GM19395 (cell line): ENCODE measurements at regions not wholly inside any gene's neighbourhood (a gene's known extent, or its start where the extent isn't known, plus 50 kb on each side); places are given as distances from the start of the nearest gene placed in this dataset.
"Not testable (repeated sequence)": the region's sequence is repeated elsewhere in the genome, so short reads cannot be mapped to it uniquely, and the experiment has no call there.

ENCODE experiments used
- ATAC-seq: cut with Tn5 transposase; IDR thresholded peaks from one replicate; pipeline ENCODE4 v1.9.1; 2021; ENCODE audit warnings: mild to moderate bottlenecking, moderate library complexity; ENCODE audit not compliant: unreplicated experiment

DNA sequence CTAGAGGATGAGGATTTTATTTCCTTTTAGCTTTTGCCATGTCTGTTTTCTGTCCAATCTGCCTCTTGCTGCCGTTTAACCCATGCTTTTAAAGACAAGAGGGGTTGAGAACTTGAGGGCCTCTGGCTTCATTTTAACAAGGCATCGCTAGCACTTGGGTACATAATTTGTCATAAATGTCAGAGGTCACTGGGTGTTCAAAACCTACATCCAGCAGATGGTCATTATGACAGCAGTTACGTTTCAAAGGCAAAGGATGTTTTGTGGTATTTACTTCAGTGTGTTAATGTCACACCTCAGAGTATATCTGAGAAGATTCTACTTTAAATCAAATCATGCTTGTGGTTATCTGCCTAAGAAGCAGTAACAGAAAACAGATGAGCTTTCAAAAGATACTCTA, 918.3 kb downstream of the NR2F1-AS1 start:
- ATAC-seq: no peak

DNA sequence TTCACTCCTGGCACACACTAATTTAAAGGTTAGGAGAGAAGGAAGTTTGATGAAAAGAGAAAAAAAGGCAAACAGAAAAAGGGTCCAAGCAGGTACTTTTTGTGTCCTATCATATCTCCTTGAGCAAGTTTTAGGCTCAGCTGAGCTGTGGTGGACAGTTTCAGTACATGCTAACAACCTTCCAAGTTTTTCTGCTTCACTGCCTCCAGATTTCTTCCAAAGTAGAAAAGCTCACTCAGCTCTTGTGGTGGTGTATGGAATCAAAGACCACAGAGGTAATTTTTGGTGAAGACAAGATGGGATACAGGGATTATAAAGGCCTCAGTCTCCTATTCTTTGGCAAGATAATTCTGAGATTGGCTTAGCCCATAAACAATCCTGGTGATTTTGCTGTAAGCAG, 921.8 kb downstream of the NR2F1-AS1 start:
- ATAC-seq: no peak

DNA sequence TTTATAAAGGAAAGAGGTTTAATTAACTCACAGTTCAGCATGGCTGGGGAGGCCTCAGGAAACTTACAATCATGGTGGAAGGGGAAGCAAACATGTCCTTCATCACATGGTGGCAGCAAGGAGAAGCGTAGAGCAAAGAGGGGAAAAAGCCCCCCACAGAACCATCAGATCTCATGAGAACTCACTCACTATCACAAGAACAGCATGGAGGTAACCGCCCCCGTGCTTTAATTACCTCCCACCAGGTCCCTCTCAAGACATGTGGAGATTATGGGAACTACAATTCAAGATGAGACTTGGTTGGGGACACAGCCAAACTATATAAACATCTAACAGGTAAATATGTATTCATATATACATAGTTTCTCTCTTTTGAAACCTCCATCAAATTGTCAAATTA, 926.4 kb downstream of the NR2F1-AS1 start:
- ATAC-seq: not testable (repeated sequence)

DNA sequence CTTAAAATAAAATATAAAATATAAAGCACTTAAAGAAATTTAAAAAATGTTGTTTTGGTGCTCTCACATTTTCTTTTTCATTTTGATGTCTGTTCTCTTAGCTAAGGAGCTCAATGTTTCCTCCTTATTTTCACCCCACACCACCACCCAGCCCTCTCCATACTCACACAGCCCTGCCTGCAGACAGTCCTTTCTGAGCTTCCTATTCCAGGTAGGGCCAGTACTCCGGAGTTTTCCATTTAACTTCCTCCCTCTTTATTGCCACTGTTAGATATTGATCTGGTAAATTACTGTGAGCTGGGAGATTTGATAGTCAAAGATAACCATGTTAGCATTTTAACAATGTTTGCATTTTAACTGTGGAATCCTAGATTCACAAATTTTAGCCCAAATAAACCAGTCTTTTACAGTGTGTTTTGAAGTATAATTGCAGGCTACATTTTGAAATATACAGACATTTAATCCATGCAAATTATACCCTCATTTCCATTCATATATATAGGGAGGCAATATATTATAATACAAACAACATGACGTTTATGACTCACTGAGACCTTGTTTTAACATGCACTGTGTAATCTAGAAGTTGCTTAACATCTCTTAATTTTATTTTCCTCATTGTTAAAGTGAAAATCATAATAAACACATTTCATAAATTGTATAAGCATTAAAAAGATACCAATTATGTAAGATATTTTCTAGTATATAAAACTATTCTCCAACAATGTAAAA, 927.1 kb downstream of the NR2F1-AS1 start:
- ATAC-seq: no peak

DNA sequence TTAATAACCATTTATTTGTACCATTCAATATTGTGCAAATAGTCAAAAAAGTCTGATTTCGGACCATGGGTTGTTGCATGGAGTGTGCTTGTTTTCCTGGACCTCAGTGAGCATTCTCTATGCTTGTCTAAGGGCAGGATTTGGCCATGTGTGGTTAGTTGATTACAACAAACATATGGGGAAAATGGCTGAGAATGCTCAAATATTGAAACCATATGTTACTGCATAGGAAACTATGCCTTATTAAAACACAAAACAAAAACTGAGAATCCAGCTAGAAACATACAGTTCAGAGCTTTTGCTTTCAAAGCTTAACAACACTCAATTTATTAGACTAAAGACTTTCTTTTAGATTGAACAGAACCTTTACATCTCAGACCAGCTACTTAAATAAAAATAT, 928.3 kb downstream of the NR2F1-AS1 start:
- no peak for ATAC-seq

DNA sequence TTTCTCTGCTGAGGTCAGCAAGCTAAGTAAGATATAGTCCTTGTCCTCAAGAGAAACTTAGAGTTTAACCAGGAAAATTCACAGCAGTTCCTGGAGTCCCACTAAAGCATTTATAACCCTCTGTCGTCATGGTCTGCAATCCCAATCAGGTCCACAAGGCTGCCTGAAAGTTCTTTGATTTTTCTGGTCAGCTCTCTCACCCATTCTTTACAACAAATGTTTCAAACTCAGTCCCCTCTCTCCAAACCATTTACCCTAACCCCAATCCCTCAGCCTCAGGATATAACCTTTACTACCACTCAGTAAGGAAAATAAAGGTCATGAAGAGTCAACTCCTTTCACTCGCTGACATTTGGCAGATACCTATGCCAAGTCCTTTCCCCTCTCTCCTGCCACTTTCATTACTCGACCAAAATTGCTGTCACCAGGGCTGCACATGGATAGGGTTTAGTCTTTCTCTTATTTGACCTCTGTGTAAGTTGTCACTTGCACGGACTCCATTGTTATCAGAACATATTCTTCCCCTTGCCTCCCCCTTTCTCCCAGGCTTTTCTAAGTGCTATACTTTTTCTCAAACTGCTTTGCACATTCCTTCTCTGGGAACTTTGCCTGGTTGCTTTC, 936.6 kb downstream of the NR2F1-AS1 start:
- no peak for ATAC-seq

DNA sequence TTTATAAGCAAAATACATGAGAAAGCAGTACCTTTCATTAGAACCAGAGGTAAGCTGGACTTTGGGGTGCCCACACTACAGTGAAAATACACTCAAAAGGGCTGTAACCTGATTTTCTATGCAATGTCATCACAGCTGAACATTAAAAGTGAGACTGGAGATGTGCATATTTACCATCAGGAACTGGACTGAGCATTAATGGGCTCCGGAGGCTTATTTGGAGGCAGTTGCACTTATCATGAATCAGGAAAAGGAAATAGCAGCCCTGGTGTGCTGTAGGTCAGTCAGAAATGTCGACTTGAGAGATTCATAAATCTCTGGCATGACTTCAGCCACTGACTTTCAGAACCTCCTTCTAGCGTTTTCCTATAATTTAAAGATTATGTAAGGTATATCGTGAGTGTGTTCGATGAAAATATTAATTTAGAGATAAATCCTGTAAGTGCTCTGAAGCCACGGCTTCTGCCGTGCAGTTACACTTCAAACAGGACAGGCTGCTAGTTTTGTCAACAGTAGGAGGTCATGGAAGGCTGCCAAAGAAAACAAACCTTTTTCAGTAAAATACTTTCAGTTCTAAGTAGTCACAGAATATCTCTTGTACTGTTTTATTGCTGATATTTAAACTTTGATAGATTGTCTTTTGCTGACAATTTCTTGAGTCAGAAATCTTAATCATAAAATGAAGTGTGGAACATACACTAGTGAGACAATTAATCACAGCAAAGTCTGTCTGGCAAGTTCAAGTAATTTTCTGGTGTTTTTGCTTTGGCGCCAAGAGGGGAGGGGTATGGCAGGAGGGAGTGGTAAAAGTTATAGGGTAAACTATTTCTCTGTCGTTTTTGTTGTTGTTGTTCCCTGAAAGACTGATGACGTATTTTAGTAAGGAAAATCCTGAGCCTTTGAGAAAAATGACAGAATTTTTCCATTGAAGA, 939.7 kb downstream of the NR2F1-AS1 start:
- no peak for ATAC-seq

DNA sequence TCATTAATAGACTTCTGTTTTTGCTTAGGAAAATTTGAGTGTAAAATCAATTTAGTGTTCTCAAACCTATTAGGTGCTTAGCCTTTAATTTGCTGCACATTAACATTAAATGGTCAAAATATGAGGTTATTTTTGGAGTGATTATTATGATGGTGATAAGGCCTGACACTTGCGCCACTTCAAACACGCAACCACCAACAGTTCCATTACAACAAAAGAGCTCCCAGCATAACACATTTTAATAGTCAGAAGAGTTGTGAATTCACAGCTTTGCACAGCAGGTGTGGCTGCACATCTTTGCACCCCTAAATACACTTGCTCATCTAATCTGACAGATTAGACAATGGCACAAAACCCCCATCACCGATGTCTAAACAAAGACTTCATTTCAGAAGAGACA, 940.7 kb downstream of the NR2F1-AS1 start:
- no peak for ATAC-seq

DNA sequence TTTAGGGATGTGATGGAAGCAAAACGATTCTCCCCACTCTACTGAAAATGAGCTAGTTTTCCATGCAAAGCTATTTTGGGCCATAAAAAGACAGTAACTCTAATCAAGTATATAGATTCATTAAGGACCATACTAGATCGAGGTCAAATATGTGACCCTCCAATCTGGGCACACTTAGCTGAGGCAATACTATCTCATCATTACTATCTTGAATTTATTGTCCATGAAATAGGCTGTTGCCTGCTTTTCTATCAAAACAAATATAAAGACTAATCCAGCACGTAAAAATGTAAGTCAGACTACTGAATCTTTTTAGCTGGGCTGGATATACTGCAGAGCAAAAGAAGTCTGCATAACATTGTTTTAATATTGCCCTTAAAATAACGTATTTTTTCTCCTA, 943.1 kb downstream of the NR2F1-AS1 start:
- no peak for ATAC-seq

DNA sequence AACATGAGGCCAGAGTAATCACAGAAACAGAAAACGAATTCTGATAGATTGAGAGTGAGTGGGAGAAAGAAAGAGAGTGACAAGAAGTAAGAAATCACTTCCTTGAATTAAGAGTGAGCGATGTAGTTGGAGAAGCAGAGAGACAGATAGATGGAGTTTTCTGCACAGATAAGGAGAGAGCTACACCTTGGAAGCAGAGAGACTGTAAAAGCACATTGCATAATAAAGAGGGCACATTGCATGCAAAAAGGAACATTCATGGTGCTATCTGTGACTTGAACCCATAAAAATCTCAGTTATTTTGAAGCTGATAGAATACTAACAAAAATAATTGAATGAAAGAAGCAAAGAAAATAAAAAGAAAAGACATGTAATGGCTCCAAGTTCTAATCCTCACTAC, 943.8 kb downstream of the NR2F1-AS1 start:
- no peak for ATAC-seq

DNA sequence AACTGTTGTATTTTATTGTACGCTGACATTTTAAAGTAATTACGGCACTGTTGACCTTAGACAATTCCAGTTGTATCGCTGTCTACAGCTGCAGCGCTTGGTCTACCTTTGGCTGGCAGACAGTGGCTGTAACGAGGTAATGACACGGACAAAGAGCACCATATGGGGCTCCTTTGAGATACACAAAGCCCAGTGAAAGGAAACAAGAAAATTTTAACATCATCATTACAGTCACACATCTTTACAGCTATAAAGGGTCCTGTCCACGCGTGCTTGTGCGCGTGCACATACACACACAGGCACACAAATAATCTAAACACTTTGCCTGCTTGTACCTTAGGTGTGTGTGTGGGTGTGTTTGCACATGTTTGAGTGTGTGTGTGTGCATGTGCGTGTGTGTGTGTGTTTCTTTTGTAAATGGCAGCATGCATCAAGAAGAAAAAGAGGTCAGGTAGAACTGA, 946.0 kb downstream of the NR2F1-AS1 start:
- no peak for ATAC-seq

DNA sequence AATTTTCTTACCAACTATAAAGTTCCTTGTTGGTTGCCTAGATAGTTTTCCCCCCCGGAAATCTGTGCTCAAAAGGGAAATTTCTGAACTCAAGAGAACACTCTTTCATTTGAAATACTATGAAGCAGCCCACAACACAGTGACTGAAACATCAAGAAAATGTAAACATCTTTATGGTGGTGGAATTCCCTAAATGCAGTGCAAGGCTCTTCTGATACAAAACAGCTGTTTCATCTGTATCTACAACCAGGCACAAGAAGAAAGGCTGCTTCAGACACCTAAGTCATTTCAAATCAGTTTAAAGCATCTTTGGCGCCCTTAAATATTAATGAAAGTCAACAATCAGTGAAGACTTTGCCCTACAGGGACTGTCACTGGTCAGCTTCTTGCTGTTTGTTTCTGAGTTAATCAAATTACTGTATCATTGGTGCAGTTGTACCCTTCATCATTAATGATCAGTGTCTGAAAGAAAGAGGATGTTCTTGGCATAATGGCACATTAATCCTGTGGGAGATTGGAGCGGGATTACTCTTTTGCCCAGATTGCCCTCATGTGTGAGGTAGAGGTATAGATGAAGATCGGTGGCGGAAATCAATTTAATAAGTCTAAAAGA, 947.0 kb downstream of the NR2F1-AS1 start:
- ATAC-seq: no peak

DNA sequence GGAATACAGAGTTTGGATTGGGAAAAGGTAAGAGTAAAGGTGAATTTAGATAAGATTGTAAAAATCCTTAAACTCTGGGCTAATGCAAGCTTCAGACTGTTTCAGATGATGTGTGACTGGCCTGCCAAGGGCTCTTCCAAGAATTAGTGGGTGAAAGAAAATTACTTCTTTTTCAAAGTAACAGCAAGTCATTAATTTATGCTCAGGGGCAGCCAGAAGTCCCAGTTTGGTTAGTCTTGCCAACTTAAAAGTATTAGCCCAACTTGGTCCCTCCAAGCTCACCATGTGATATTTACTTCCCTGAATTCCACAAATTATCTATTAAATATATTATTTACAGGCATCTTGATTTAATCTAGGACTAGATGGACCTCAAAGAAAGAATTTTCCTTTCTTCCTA, 947.8 kb downstream of the NR2F1-AS1 start:
- ATAC-seq: no peak

DNA sequence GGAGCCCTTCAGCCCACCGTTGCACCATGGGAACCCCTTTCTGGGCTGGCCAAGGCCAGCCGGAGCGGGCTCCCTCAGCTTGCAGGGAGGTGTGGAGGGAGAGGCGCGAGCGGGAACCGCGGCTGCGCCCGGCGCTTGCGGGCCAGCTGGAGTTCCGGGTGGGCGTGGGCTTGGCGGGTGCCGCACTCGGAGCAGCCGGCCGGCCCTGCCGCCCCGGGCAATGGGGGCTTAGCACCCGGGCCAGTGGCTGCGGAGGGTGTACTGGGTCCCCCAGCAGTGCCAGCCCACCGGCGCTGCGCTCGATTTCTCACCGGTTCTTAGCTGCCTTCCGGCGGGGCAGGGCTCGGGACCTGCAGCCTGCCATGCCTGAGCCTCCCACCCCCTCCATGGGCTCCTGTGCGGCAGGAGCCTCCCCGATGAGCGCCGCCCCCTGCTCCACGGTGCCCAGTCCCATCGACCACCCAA, 949.8 kb downstream of the NR2F1-AS1 start:
- ATAC-seq: not testable (repeated sequence)

DNA sequence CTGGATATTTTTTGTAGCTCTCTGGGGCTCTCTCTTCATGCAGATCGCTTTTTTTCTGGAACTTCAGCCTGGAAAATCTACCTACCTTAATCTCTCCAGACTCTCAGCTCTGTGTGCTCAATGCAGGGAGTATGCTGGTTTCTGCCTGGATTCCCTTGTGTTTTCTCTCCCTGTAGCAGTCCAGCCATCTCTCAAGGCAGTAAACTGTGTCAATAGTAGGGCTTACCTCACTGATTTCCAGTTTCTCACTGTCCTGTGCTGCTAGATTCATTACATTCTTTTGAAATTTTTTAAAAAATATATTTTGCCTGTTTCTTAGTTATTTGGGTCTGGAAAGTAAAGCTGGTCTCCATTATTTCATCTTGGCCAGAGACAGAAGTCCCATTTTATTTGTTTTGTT, 951.4 kb downstream of the NR2F1-AS1 start:
- ATAC-seq: no peak

DNA sequence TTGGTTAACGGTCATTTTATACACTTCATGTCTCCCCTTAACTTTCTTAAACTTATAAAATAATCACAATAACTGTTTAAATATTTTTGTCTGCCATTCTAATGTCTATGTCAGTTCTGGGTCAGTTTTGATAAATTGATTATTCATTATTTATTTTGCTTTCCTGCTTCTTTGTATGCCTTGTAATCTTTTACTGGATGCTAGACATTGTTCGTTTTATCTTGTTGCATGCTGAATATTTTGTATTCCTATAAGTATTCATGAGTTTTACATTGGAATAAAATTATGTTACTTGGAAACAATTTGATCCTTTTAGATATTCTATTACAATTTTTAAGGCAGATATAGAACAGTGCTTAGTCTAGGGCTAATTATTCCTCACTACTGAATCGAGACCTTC, 952.0 kb downstream of the NR2F1-AS1 start:
- ATAC-seq: no peak

DNA sequence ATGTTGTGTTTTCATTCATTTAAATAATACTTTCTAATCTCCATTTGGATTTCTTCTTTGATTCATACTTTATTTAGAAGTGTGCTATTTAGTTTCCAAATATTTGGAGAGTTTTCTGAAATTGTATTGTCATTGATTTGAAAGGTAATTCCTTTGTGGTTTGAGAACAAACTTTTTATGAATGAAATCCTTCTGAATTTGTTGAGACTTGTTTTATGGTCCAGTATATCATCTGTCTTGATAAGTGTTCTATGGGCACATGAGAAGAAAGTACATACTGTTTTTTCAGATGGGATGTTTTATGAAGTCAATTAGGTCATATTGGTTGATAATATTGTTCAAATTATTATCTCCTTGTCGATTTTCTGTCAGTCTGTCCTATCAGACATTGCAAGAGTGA, 953.8 kb downstream of the NR2F1-AS1 start:
- ATAC-seq: no peak

DNA sequence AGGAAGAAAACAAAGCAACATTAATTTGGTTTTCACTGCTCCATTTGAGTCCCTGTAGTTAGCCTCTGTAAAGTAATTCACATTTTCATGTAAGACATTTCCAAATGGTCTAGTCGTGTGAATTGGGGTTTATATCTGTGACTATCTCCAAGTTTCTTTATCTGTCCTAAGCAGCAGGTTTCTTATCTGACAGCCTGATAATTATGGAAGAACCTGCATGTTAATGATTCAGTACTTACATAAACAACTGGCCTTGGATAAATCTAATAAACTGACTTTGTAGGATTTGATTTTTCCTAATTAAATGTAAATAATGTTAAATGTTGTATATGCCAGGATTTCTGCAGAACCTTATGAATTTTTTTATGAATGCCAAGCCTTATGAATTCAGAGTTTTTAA, 964.9 kb downstream of the NR2F1-AS1 start:
- no peak for ATAC-seq

DNA sequence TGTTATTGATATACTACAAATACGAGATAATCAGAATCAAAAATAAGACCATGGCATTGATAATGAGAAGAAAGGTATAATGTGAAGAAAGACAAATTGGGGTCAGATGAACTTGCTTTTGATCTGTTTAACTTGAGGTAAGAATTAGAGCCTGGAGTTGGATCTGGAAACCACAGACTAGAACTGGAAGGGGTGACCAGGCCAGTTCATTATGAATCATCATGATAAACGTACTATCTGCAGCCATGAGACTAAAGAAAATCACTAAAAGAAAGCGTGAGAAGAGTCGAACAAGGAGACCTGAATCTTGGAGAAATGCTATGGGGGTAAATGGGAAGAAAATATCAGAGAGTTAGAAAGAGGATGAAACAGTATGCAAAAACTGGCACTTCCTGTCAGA, 967.5 kb downstream of the NR2F1-AS1 start:
- ATAC-seq: no peak

DNA sequence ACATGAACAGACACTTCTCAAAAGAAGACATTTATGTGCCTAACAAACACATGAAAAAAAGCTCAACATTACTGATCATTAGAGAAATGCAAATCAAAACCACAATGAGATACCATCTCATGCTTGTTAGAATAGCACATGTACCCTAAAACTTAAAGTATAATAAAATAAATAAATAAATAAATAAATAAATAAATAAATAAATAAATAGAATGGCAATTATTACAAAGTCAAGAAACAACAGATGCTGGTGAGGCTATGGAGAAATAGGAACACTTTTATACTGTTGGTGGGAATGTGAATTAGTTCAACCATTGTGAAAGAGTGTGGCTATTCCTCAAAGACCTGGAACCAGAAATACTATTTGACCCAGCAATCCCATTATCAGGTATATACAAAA, 970.6 kb downstream of the NR2F1-AS1 start:
- not testable (repeated sequence) for ATAC-seq

DNA sequence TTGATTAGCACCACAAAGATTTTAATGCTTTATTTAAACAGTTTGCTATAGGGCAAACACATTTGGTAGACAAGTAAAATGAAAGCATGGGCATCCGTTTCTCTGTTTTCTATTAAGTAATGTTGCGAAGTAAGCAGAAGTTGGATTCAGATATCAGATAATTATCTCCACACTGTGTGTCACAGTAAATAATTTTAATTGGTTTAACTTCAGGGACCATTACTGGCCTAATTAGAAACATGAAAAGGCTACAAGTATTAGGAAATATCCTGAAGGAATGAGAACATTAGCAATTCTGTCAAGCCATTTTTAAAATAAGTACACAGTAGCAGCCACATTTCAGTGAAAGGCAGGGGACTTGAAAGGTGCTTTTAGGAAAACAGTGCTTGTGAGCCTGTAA, 975.4 kb downstream of the NR2F1-AS1 start:
- no peak for ATAC-seq
